Inferior parietal cortex (tissue), 1 donor: ENCODE measurements at regions not wholly inside any gene's neighbourhood (a gene's known extent, or its start where the extent isn't known, plus 50 kb on each side); places are given as distances from the start of the nearest gene placed in this dataset.
"Not testable (repeated sequence)": the region's sequence is repeated elsewhere in the genome, so short reads cannot be mapped to it uniquely, and the experiment has no call there.

Experiments used
- DNase-seq: peaks from one replicate; pipeline ENCODE4 v3.0.0-alpha.2; 2016; ENCODE audit errors: extremely low spot score

DNA sequence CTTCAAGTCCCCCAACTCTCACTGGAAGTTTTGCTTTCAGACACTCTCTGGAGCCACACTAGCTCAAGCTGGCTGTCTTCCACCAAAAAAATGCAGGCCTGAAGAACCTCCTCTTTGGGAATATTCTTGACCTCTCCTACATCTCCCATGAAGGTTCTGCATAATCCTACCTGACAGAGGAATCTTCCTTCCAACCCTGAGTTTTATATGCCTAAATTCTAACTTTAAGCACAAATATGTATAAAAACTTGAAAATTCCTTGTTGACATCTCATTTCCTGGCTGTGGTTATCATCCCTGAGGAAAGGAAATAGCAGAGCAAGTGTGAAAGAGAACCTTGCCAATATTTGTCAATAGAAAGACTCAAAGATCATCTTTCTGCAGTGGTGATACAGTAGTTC is 249.0 kb downstream of the LPIN1 start:
- DNase-seq: no peak

DNA sequence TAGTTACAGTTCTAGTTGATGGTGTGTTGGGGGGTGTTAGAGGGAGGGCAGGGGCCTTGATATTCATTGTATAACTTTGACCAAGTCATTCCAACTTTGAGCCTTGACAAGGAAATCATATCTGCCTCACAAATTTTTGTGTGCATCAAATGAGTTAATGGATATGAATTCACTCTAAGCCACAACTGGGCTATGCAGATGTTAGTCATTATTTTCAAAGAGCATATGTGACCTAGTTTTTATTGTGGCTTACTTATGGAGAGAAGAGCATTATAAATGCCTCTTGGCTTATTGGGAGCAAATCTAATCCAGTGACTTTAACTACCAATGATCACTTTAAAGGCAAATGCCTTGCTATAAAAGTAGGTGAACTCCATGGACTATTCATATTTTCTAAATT is 250.2 kb downstream of the LPIN1 start:
- no peak for DNase-seq

DNA sequence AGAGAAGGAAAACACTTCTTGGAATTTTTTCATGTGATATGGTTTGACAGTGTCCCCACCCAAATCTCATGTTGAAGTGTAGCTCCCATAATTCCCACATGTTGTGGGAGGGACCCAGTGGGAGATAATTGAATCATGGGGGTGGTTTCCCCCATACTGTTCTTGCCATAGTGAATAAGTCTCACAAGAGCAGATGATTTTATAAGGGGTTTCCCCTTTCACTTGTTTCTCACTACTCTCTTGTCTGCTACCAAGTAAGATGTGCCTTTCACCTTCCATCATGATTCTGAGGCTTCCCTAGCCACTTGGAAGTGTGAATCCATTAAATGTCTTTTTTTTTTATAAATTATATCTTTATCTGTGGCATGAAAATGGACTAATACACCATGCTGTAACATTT is 250.7 kb downstream of the LPIN1 start:
- DNase-seq: no peak

DNA sequence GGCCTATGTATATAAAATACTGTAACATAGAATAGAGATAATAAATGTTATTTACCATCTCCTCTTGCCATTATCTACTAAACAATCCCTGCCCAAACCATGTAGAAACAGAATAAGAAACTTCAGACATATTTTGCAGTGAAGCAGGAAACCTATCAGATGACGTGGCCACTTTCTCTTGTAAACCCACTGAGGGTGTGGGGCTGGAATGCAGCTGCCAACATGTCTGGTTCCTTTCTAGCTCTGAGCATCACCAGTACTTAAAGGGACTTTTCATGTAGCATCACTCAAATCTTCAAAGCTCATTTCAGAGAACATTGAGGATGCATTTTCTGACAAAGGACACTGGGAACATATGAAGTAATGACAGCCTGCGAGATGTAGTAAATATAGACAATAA is 251.8 kb downstream of the LPIN1 start:
- no peak for DNase-seq

DNA sequence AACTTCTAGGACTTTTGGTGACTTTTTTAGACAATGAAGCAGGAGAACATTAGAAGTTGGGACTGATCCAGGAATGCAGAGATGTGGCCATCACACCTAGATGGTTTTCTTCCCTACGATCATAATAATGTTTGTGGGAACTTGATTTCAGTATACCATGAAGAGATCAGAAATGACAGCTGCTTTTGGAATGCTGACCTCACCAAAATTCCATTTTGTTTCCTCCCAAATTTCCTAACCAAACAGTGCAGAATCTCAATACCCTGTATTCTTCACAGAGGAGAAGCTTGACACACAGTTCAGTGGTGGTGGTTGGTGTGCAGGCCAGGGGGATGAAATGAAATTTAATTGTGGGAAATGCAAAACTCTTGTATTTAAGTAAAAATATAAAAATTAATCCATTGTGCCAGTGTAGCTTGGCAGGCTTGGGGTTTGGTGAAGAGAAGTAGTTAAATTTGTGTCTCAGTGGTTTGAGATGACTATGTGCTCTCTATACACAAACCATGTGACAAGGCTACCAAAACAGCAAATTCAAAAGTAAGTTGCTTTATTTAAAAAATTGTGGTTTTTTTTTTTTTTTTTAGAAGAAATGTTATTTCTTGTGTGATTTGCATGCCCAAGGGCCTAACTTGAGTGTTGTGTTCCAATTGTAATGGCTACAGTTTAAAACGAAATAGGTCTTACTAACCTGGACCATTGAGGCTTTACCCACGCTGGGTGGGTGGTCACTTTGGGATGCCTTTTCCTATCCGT is 252.4 kb downstream of the LPIN1 start:
- no peak for DNase-seq

DNA sequence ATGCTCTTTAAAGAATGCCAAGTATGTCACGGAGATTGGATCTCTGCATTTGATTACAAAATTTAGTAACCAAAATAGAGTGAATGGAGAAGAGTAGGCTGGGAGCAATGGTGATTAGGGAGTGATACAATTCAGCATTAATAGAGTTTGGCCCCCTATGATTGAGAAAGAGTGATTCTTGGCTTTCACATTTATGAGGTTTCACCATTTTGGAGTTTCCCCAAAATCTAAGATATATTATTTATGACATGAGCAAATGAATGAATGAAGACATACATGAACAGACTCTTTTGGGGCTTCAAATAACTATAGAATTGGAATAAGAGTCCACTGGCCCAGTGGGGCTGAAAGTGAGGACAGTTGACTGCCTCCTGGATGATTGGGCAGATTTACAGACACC is 255.2 kb downstream of the LPIN1 start:
- no peak for DNase-seq

DNA sequence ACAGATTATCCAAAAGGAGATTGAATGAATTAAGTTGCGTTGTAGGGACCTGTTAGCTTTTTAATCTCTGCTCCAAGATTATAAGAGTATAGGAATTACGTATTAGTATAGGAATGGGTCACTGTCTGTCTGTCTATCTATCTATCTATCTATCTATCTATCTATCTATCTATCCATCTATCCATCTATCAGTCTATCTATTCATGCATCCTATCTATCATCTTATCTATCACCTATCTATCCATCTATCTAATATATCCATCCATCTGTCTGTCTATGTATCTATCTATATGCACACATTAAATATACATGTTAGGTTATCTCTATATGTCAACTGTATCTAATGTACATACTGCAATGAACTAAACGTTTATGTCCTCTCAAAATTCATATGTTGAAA is 255.8 kb downstream of the LPIN1 start:
- DNase-seq: no peak

DNA sequence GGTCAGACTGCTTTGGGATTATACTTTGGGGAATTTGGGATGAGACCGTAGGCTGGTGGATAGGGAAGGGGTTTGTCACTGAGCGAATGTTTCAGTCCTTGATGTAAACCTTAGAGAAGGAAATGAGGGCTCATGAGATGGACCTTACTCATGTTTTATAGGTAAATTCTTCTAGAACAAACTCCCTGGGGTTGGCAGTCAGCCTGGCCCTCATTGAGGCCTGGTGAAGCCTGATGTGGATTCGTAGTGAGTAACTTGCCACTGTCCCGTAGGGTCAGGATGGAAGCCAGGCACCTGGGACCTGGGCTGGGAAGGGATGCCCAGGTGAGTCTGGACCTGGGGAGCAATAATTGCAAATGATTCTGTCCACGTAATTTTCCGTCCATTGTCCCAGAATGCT is 258.3 kb downstream of the LPIN1 start:
- no peak for DNase-seq

DNA sequence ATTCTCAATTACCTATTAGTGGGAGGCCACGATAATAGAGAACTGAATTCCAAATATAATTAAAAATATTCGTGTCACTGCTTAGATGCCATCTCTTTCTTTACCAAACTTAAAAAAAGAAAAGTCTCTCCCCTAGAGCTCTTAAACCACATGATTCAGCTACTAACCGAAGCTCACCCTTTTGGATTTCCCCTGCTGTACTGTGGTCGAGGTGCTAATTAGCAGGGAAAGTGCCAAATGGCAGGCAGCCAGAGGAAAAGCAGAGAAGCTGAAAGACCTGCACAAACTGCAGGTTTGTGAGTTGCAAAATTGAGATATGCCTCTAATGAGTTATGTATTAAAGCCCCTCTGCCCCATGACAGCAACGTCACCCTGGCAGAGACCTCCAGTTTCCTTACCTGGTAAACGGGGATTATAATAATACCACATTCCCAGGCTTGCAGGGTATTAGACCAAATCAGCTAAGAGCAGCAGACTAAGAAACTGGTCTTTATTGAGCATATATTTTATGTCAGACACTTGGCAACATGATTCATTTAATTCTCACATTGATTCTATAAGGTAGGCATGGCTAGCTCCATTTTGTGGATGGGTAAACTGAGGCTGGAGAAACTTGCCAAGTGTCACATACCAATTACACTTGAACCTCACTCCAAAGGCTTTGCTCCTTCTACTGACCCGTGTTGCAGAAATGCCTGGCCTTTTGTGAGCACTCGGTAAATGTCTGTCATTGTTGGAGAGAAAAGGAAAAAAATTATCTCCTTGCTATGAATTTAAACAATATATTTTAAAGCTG is 259.7 kb downstream of the LPIN1 start:
- DNase-seq: peak; percentile 28

DNA sequence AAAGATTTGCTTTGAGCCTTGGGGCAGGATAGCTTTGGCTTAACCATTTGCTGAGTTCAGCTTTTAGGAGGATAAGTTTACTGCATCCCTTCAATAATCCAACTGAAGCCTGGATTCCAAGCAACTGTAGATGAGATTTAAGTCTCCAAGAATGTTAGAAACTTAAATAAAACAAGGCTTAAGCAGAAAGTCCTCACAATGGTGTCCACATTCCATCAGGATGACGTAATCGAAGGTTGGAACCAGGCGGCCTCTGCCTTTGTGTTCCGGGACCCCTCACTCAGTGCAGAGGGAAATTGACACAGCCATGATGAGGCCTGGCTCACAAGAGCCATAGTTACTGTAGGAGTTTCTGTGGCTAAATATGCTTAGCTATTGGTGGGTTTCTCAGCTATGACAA is 260.4 kb downstream of the LPIN1 start:
- DNase-seq: no peak

DNA sequence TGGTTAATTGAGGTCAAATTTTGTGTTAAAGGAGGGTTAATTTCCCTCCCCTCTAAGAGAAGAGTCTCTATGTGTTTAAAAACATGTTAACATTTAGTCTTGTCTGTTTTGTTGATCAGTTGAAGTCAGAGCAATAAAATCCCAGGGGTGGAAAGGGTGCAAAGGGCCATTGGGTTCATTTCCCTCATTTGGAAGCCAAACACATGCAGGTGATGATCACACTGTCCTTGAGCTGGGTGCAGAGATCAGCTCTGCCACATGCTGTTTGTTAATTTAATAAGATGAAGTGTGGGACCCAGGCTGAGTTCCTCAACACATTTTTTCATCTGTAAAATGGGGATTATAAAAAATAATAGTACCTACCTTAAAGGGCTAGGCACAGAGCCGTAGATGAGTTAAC is 260.9 kb downstream of the LPIN1 start:
- DNase-seq: no peak

DNA sequence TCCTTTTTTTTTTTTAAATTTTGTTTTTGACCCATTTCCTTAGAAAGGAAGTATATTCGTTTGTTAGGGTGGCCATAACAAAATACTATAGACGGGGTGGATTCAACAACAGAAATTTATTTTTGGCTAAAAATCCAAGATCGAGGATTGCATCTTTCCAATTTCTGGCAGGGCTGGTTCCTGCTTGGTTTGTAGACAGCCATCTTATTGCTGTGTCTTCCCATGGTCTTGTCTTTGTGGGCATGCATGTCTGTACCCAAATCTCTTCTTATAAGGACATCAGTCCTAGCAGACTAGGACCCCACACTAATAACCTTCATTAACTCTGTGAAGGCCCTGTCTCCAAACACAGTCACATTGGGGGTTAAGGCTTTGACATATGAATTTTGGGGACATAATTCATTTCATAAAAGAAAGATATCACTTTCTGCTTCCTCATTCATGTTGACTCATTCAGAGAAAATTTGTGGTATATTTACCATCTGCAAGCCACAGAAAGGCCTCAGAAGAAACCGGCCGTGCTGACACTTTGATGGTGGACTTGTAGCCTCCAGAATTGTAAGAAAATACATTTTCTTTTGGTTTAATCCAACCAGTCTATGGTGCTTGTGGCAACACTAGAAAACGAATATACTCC is 262.1 kb downstream of the LPIN1 start:
- DNase-seq: no peak

DNA sequence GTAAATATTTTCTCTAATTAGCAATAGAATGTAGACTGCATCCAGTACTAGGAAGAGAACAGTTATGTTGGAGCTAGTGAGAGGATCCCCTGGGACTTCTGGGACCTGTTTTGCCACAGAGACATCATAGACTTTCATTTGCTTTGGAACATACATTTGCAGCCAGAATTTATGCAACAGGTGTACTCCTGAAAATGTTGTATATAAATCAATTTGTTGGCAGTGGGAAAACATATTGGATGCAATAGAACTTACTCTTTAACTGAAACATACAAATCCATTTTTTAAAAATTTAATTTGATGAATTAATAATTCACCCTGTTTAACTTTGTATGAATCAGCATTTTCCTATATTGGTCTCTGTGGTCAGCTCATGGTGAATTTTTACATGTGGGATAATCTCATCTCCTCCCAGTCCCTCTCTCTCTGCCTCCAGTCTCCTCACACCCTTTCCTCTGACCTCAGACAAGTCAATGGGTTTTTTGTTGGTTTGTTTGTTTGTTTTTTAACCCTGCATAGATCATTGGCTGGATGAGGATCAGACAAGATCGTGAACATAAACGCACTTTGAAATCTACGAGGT is 263.0 kb downstream of the LPIN1 start:
- DNase-seq: no peak

DNA sequence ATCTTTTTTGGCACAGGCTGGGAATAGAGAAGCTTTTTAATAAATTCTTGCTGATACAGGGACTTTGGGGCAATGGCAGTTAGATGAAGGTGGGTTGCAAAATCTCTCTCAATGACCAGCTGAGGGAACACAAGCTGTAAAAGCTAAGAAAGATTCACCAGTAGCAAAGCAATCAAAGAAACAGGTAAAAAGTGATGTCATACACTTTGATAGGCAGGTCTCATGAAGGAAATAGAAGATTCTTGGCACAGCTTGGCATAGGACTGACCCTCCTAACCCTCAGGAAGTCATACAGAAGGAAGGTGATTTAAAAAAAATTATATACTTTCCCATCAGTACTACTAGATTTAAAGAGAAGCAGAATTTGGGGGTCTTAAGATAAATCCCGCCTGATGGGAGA is 263.6 kb downstream of the LPIN1 start:
- no peak for DNase-seq

DNA sequence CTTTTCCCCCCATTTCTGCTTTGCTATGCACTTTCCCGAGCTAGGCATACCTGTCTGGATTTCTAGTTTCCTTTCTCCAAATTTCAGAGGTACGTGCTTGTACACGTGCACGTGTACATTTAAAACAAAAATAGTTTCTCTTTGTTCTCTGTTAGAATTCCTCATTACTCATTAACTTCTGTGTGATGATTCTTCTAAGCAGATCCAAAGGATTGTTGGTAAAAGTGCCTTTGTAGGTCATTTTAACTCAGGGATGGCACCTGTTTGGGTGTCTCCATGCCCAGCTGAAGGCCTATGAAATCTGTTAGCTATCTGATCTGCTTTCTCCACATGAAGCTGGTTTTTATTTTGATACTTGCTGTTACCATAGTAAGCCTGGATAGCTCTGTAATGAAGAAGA is 264.3 kb downstream of the LPIN1 start:
- no peak for DNase-seq

DNA sequence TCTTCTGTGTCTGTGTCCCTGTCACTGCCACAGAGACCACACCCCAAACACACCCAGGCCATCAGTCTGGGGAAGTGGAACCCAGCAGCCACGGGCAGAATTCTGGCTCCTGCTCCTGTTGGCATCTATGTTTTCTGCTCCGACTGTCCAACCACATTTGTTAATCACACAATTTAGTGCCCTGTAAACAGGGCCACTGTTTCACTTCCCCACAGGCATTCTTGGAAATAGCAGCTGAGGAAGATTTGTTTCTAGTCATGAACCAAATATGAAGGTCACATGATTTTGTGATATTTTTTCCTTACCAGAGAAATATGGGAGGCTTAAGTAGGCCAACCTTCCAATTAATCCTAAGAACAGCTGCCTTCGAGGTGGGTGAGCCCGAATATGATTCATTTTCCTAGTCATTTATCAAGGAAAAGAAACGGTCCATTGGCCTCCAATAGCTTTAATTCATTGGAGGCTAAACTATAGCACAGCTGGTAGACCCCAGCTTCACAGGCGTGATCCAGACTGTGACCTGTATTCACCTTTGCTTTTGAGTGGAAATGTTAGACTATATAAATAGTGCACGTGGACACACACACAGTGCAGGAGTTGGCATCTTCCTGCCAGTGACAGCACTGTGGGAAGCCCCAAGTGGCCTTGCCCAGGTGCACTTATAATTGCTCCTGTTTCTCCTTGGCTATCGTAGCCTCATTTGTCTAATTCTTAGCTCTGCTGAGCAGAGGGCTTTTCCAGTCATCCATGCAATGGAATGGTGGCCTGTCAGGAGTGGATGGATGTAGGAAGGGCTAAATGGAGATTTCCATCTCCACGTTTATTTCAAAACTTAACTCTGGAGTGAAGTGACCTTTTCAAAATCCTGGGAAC is 267.9 kb downstream of the LPIN1 start:
- no peak for DNase-seq

DNA sequence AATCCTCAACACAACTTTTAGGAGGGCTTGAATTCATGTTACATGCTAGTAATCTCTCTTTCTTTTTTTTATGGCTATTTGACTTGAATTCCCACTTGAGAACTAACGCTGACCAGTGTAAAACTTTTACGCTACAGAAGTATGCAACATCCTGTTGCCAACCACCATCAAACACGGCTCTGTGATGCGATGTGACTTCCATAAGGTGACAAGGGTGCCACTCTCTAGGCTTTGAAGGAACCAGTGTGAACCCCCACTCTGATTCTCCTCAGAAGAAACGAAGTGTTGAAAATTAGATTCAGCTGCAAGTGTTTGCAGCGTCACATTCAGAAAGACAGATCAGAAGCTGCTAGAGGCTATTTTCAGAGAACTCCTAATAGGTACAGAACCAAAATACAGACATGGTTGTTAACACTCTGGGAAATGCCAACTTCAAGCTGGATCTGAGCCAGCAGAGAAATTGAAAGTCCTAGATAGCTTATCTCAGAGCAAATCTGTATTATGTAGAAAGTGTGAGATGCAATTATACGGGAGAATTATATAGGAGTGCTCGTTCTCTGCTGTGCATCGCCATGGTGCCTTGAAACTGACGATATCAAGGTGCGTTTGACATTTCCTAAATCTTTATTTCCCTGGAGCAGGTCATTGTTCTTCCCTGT is 271.2 kb downstream of the LPIN1 start:
- peak; percentile 29 for DNase-seq

DNA sequence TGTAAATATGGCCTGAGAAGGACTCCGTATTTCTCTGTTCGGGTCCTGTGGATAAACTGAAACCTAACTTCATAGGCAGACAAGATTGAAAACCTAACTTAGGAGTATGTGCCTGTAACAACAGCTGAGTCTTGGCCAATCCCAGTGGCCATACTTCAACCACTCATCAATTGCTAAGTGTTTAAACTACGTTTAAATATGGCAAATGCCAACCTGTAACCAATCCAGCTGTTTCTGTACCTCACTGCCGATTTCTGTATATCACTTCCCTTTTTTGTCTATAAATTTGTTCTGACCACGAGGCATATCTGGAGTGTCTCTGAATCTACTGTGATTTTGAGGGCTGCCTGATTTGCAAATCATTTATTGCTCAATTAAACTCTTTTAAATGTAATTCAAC is 272.3 kb downstream of the LPIN1 start:
- DNase-seq: not testable (repeated sequence)

DNA sequence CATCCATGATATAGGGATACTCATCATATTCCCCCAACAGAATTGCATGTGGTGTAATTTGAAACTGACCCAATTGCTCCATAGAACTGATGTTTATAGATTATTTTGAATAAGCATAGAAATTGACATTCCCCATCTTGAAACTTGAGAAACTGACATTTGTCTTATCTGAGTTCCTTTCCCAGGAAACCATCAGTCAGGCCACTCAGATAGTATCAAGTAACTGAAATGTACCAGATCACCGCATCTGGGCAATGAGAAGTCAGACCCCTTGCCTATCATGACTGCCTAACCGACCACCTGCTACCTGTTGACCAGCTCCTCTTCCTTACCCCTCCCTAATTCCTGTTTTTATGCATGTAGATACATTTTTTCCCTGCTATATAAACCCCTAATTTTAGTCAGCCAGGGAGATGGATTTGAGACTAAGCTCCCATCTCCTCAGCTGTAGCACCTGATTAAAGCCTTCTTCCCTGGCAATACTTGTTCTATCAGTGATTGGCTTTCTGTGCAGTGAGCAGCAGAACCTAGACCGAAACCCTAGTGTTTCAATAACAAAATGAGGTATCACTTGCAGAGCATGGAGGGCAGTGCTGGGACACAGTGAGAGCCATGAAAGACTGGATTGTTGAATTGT is 274.5 kb downstream of the LPIN1 start:
- DNase-seq: no peak

DNA sequence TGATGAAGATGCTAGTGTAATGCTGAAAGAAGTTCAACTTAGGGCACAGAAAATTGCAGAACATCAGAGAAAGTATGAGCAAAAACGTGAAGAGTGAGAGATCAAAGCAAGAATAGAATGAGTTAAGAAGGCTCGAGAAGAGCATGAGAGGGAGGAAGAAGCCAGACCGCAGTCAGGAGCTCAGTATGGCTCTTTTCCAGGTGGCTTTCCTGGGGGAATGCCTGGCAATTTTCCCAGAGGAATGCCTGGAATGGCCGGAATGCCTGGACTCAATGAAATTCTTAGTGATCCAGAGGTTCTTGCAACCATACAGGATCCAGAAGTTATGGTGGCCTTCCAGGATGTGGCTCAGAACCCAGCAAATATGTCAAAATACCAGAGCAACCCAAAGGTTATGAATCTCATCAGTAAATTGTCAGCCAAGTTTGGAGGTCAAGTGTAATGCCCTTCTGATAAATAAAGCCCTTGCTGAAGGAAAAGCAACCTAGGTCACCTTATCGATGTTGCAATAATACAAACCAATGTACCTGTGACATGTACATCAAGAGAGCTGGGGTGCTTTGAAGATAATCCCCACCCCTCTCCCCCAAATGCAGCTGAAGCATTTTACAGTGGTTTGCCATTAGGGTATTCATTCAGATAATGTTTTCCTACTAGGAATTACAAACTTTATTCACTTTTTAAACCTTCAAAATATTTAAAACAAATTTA is 277.9 kb downstream of the LPIN1 start:
- not testable (repeated sequence) for DNase-seq
